ENCODE measurements at regions not wholly inside any gene's neighbourhood (a gene's known extent, or its start where the extent isn't known, plus 50 kb on each side); places are given as distances from the start of the nearest gene placed in this dataset.

GRCh38 chr14:85439696-85440328 lies 90.1 kb upstream of the FLRT2 start:
- DNase-seq (ENCODE audit: low spot score) (no peak), ATAC-seq (no peak)

GRCh38 chr14:85441909-85442643 lies 87.9 kb upstream of the FLRT2 start:
- DNase-seq (ENCODE audit: low spot score) (no peak), ATAC-seq (peak; percentile 34)

- ATAC-seq (no peak), DNase-seq (ENCODE audit: low spot score) (no peak)
Observed at GRCh38 chr14:85442996-85443395, 86.9 kb upstream of the FLRT2 start.

- no peak for ATAC-seq
- no peak for DNase-seq (ENCODE audit: low spot score)
Observed at GRCh38 chr14:85444635-85445034, 85.3 kb upstream of the FLRT2 start.

- ATAC-seq = no peak
Observed at GRCh38 chr14:85445151-85445795, 84.7 kb upstream of the FLRT2 start.

GRCh38 chr14:85447883-85448282 lies 82.1 kb upstream of the FLRT2 start:
- ATAC-seq (no peak), DNase-seq (ENCODE audit: low spot score) (no peak)

More at GRCh38 chr14:85445151-85445795, 84.7 kb upstream of the FLRT2 start:
- no peak for DNase-seq (ENCODE audit: low spot score)

GRCh38 chr14:85451421-85451820 lies 78.5 kb upstream of the FLRT2 start:
- no peak for ATAC-seq
- no peak for DNase-seq (ENCODE audit: low spot score)

- ATAC-seq (no peak), DNase-seq (ENCODE audit: low spot score) (no peak)
Observed at GRCh38 chr14:85453401-85454225, 76.3 kb upstream of the FLRT2 start.

GRCh38 chr14:85454226-85454813 lies 75.6 kb upstream of the FLRT2 start:
- DNase-seq (ENCODE audit: low spot score) = no peak
- ATAC-seq = peak; percentile 75

GRCh38 chr14:85459361-85460000 lies 70.5 kb upstream of the FLRT2 start:
- no peak for ATAC-seq
- DNase-seq (ENCODE audit: low spot score) = no peak

- ATAC-seq (no peak), DNase-seq (ENCODE audit: low spot score) (no peak)
Observed at GRCh38 chr14:85461432-85462133, 68.4 kb upstream of the FLRT2 start.

GRCh38 chr14:85463512-85463911 lies 66.4 kb upstream of the FLRT2 start:
- DNase-seq (ENCODE audit: low spot score) (peak; percentile 57), ATAC-seq (peak; percentile 85)

- peak; percentile 57 for ATAC-seq
- DNase-seq (ENCODE audit: low spot score) = no peak
Observed at GRCh38 chr14:85464135-85464895, 65.6 kb upstream of the FLRT2 start.

- no peak for ATAC-seq
Observed at GRCh38 chr14:85466678-85467077, 63.3 kb upstream of the FLRT2 start.

GRCh38 chr14:85468816-85469215 lies 61.1 kb upstream of the FLRT2 start:
- DNase-seq (ENCODE audit: low spot score) = no peak
- ATAC-seq = no peak

More at GRCh38 chr14:85466678-85467077, 63.3 kb upstream of the FLRT2 start:
- no peak for DNase-seq (ENCODE audit: low spot score)

GRCh38 chr14:85471156-85471555 lies 58.8 kb upstream of the FLRT2 start:
- DNase-seq (ENCODE audit: low spot score) (no peak), ATAC-seq (no peak)

GRCh38 chr14:85471744-85472143 lies 58.2 kb upstream of the FLRT2 start:
- DNase-seq (ENCODE audit: low spot score) (no peak), ATAC-seq (no peak)

- ATAC-seq (no peak), DNase-seq (ENCODE audit: low spot score) (no peak)
Observed at GRCh38 chr14:85474431-85474830, 55.5 kb upstream of the FLRT2 start.

- peak; percentile 46 for ATAC-seq
- no peak for DNase-seq (ENCODE audit: low spot score)
Observed at GRCh38 chr14:85475113-85475512, 54.8 kb upstream of the FLRT2 start.
